ENCODE measurements at regions not wholly inside any gene's neighbourhood (a gene's known extent, or its start where the extent isn't known, plus 50 kb on each side); places are given as distances from the start of the nearest gene placed in this dataset.

DNA sequence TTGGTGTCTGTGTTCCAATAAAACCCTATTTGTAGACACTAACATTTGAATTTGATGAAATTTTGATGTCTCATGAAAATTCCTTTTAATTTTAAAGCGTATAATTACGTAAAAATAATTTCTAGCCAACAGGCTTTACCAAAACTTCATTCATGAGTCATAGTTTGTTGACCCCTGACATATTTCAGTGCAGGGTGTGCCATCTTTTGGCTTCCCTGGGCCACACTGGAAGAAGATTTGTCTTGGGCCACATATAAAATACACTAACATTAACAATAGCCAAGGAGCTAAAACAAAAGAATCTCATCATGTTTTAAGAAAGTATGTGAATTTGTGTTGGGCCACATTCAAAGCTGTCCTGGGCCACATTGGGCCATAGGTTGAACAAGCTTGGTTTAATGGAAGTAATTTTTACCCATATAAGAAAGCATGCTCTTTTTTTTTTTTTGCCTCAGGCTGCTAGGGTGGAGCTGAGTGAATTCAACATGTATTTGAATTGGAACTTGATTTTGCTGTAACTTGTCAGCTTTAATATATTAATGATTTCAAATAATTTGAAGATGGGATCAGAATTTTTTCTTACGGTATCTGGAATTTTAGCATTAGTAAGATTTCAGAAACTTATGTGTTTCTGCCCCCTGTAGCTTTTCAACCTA lies 267.7 kb upstream of the RGS18 start:
- ATAC-seq (no peak), DNase-seq (ENCODE audit: low spot score) (no peak)
- H3K27ac Mint-ChIP-seq: no peak overlapping the region
- no peaks in the 10 kb centered on the region for H3K4me1 Mint-ChIP-seq (ENCODE audit: low read depth in 2 of 2)
- no peaks in the 10 kb centered on the region for H3K27me3 Mint-ChIP-seq
- peaks cover 6% of the 10 kb centered on the region for H3K36me3 Mint-ChIP-seq
- peaks cover 6% of the 10 kb centered on the region for H3K9me3 Mint-ChIP-seq
- no peak overlapping the region for H3K4me3 Mint-ChIP-seq

DNA sequence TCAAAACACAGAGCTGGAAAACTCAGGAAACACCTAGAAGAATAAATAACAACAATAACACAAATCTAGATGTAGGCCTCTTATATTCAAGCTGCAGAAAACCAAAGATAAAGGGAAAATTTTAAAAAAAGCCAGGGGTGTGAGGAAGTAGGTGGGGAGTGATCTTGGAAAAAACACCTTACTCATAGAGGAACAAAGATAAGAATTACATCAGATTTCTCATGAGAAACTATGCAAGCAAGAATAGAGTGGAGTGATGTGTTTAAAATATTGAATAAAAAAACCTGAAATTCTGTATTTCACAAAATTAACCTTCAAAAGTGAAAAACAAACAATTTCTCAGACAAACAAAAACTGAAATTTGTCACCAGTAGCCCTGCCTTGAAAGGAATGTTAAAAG lies 265.5 kb upstream of the RGS18 start:
- H3K4me1 Mint-ChIP-seq (ENCODE audit: low read depth in 2 of 2): no peaks in the 10 kb centered on the region
- H3K4me3 Mint-ChIP-seq: no peak overlapping the region
- H3K9me3 Mint-ChIP-seq: peaks cover 6% of the 10 kb centered on the region
- no peaks in the 10 kb centered on the region for H3K27me3 Mint-ChIP-seq
- ATAC-seq (no peak), DNase-seq (ENCODE audit: low spot score) (no peak)
- peaks cover 6% of the 10 kb centered on the region for H3K36me3 Mint-ChIP-seq
- no peak overlapping the region for H3K27ac Mint-ChIP-seq

- Mint-ChIP-seq H3K4me1 (ENCODE audit: low read depth in 2 of 2) (no peaks in the 10 kb centered on the region), H3K4me3 (no peak overlapping the region), H3K27me3 (no peaks in the 10 kb centered on the region), H3K36me3 (peaks cover 6% of the 10 kb centered on the region), H3K27ac (no peak overlapping the region), H3K9me3 (peaks cover 6% of the 10 kb centered on the region)
- DNase-seq (ENCODE audit: low spot score): no peak
- ATAC-seq: no peak
These were observed 263.2 kb upstream of the RGS18 start for GRCh38 chr1:191895049-191895448.

- Mint-ChIP-seq H3K9me3 (peaks cover 6% of the 10 kb centered on the region), H3K4me3 (no peak overlapping the region), H3K27me3 (no peaks in the 10 kb centered on the region), H3K4me1 (ENCODE audit: low read depth in 2 of 2) (no peaks in the 10 kb centered on the region), H3K36me3 (peaks cover 6% of the 10 kb centered on the region), H3K27ac (no peak overlapping the region)
- ATAC-seq (no peak), DNase-seq (ENCODE audit: low spot score) (no peak)
These were observed 262.7 kb upstream of the RGS18 start for GRCh38 chr1:191895462-191896058.

- Mint-ChIP-seq H3K27me3 (no peaks in the 10 kb centered on the region), H3K4me3 (no peak overlapping the region), H3K27ac (no peak overlapping the region), H3K4me1 (ENCODE audit: low read depth in 2 of 2) (no peaks in the 10 kb centered on the region), H3K9me3 (peaks cover 6% of the 10 kb centered on the region), H3K36me3 (peaks cover 6% of the 10 kb centered on the region)
- ATAC-seq (no peak), DNase-seq (ENCODE audit: low spot score) (no peak)
These were observed 261.1 kb upstream of the RGS18 start for GRCh38 chr1:191897134-191897533.

DNA sequence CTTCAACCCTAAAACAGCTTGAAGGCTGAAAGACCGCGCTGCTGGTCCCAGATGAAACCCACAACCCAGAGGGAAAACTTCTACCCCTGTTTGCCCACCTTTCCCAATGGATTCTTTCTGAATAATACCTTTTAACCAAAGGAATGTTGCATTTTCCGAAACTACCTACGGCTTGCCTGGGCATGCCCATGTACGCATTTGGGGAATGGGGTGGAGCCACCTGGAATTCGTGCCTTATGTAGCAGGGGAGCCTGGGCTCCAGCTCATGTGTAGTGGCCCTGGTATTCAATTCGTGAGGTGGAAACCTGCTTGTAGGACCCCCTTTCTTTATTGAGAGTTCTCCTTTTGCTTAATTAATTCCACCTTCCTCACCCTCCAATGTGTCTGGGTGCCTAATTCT lies 256.6 kb upstream of the RGS18 start:
- H3K27me3 Mint-ChIP-seq: no peaks in the 10 kb centered on the region
- H3K27ac Mint-ChIP-seq: no peak overlapping the region
- H3K4me3 Mint-ChIP-seq: no peak overlapping the region
- H3K36me3 Mint-ChIP-seq: no peaks in the 10 kb centered on the region
- no peaks in the 10 kb centered on the region for H3K9me3 Mint-ChIP-seq
- DNase-seq (ENCODE audit: low spot score) (no peak), ATAC-seq (no peak)
- no peaks in the 10 kb centered on the region for H3K4me1 Mint-ChIP-seq (ENCODE audit: low read depth in 2 of 2)

DNA sequence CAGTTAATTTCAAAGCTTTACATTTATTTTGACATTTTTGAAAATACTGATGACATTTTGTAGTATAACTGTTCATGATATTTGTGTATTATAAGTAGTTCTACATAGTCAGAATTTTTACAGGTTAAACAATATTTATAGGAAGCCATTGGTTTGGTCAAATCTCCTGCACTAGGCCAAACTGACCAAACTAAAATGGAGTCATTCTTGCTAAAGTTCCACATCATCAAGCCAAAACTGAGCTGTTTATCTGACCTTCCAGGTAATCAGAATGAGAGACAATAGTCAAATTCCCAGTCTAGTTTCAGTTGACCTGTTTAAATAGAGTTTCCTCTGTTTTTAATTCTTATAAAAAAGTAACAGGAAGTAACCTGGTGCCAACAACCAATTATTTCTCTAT lies 253.3 kb upstream of the RGS18 start:
- no peaks in the 10 kb centered on the region for H3K4me1 Mint-ChIP-seq (ENCODE audit: low read depth in 2 of 2)

GRCh38 chr1:191905781-191906180 lies 252.5 kb upstream of the RGS18 start:
- H3K27ac Mint-ChIP-seq: no peak overlapping the region
- peaks cover 9% of the 10 kb centered on the region for H3K9me3 Mint-ChIP-seq
- H3K27me3 Mint-ChIP-seq: no peaks in the 10 kb centered on the region
- H3K36me3 Mint-ChIP-seq: peaks cover 5% of the 10 kb centered on the region
- no peak overlapping the region for H3K4me3 Mint-ChIP-seq
- no peaks in the 10 kb centered on the region for H3K4me1 Mint-ChIP-seq (ENCODE audit: low read depth in 2 of 2)
- DNase-seq (ENCODE audit: low spot score) (no peak), ATAC-seq (no peak)

More for the DNA sequence above, 253.3 kb upstream of the RGS18 start:
- no peak overlapping the region for H3K27ac Mint-ChIP-seq
- DNase-seq (ENCODE audit: low spot score) (no peak), ATAC-seq (no peak)
- no peak overlapping the region for H3K4me3 Mint-ChIP-seq
- H3K27me3 Mint-ChIP-seq: no peaks in the 10 kb centered on the region
- peaks cover 5% of the 10 kb centered on the region for H3K36me3 Mint-ChIP-seq
- H3K9me3 Mint-ChIP-seq: peaks cover 6% of the 10 kb centered on the region

- no peak overlapping the region for H3K27ac Mint-ChIP-seq
These were observed 251.1 kb upstream of the RGS18 start for GRCh38 chr1:191907121-191907520.

GRCh38 chr1:191910245-191910644 lies 248.0 kb upstream of the RGS18 start:
- DNase-seq (ENCODE audit: low spot score) (no peak), ATAC-seq (no peak)
- Mint-ChIP-seq H3K9me3 (peaks cover 9% of the 10 kb centered on the region), H3K36me3 (peaks cover 9% of the 10 kb centered on the region), H3K27ac (no peak overlapping the region), H3K27me3 (no peaks in the 10 kb centered on the region), H3K4me1 (ENCODE audit: low read depth in 2 of 2) (no peaks in the 10 kb centered on the region), H3K4me3 (no peak overlapping the region)

More at GRCh38 chr1:191907121-191907520, 251.1 kb upstream of the RGS18 start:
- H3K36me3 Mint-ChIP-seq: peaks cover 9% of the 10 kb centered on the region
- no peak overlapping the region for H3K4me3 Mint-ChIP-seq
- no peaks in the 10 kb centered on the region for H3K27me3 Mint-ChIP-seq
- DNase-seq (ENCODE audit: low spot score) (no peak), ATAC-seq (no peak)
- H3K4me1 Mint-ChIP-seq (ENCODE audit: low read depth in 2 of 2): no peaks in the 10 kb centered on the region
- H3K9me3 Mint-ChIP-seq: peaks cover 9% of the 10 kb centered on the region

GRCh38 chr1:191912517-191912916 lies 245.7 kb upstream of the RGS18 start:
- Mint-ChIP-seq H3K27me3 (no peaks in the 10 kb centered on the region), H3K27ac (no peak overlapping the region), H3K4me3 (no peak overlapping the region), H3K36me3 (peaks cover 9% of the 10 kb centered on the region), H3K9me3 (peaks cover 9% of the 10 kb centered on the region), H3K4me1 (ENCODE audit: low read depth in 2 of 2) (no peaks in the 10 kb centered on the region)
- DNase-seq (ENCODE audit: low spot score) (no peak), ATAC-seq (no peak)

DNA sequence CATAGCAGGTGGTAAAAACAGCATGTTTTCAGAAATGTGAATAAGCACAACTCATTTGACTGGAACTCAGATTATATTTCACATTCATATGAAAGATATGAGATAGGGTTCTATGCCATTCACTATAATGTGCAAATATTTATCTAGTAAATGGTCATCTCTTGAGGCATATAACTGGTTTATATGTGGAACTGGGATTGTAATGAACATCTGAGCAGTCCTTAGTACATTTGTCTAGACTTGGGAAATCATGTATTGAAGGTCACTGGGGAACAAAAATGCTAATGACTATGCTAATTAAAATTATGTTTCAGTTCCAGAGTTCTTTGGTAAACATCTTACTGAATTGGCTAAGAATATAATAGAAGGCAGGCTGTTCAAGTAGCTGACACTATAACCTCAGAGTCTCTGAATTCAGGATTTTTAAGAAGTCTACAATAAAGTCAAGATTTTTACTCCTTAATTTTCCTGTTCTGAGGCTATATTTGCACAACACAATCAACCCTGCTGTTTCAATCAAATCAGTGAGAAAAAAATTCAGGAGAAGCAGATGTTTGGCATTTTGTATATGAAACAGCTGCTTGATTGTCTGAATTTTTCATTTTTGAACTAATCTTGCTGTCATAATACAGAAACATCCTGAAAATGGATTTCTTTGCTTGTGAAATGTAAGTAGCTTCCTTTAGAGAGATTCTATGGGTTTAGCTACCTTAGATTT lies 244.8 kb upstream of the RGS18 start:
- DNase-seq (ENCODE audit: low spot score) (no peak), ATAC-seq (no peak)
- peaks cover 4% of the 10 kb centered on the region for H3K36me3 Mint-ChIP-seq
- peaks cover 6% of the 10 kb centered on the region for H3K9me3 Mint-ChIP-seq
- no peaks in the 10 kb centered on the region for H3K4me1 Mint-ChIP-seq (ENCODE audit: low read depth in 2 of 2)
- H3K27me3 Mint-ChIP-seq: no peaks in the 10 kb centered on the region
- H3K27ac Mint-ChIP-seq: no peak overlapping the region
- H3K4me3 Mint-ChIP-seq: no peak overlapping the region

GRCh38 chr1:191929383-191929782 lies 228.9 kb upstream of the RGS18 start:
- Mint-ChIP-seq H3K9me3 (peaks cover 21% of the 10 kb centered on the region), H3K27ac (no peak overlapping the region), H3K27me3 (no peaks in the 10 kb centered on the region), H3K36me3 (peaks cover 18% of the 10 kb centered on the region), H3K4me1 (ENCODE audit: low read depth in 2 of 2) (no peaks in the 10 kb centered on the region), H3K4me3 (no peak overlapping the region)
- no peak for ATAC-seq
- DNase-seq (ENCODE audit: low spot score): no peak

DNA sequence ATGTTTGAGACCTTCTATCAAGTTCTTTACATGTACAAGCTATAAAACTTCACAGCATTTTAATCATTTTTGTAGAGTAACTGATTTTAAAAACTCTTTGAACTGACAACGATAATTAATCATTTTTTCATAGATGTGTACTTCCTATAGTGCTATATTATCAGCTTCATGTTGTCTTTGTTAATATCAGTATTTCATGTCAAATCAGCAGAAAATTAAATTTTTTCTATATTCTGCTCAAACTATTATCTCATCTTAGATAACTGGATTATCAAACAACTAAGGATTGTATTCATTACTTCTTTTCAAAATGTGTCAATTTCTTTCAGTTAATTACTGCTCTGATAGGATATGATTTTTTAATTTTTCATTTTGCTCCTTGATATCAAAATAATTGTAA lies 214.6 kb upstream of the RGS18 start:
- no peak for ATAC-seq
- Mint-ChIP-seq H3K9me3 (peaks cover 9% of the 10 kb centered on the region), H3K4me3 (no peak overlapping the region), H3K4me1 (ENCODE audit: low read depth in 2 of 2) (no peaks in the 10 kb centered on the region), H3K27me3 (no peaks in the 10 kb centered on the region), H3K36me3 (peaks cover 6% of the 10 kb centered on the region), H3K27ac (no peak overlapping the region)
- DNase-seq (ENCODE audit: low spot score): no peak

All from natural killer cell treated with Interleukin-12 subunit alpha and Interleukin-12 subunit beta and Interleukin-15 and Interleukin-18, amount 100 ng/mL, for 72 hours (primary cell).